Activated CD4-positive, alpha-beta T cell treated with anti-CD3 and anti-CD28 coated beads, Interleukin-2, amount 50 U/mL, for 24 hours (primary cell): ENCODE measurements at regions not wholly inside any gene's neighbourhood (a gene's known extent, or its start where the extent isn't known, plus 50 kb on each side); places are given as distances from the start of the nearest gene placed in this dataset.

Experiments used
- DNase-seq, 2 donors: peaks; one replicate each; pipeline ENCODE4 v3.0.0-alpha.2; 2020; ENCODE audit warnings: low read depth in 1 of 2, low spot score in 1 of 2

GRCh38 chr15:62625429-62626033 lies 417.0 kb upstream of the TPM1 start:
- DNase-seq = no peak

- no peak for DNase-seq
These were observed 415.6 kb upstream of the TPM1 start for GRCh38 chr15:62626903-62627302.

- DNase-seq = no peak
These were observed 411.3 kb upstream of the TPM1 start for GRCh38 chr15:62631076-62631724.

GRCh38 chr15:62636823-62637573 lies 405.5 kb upstream of the TPM1 start:
- no peak for DNase-seq

GRCh38 chr15:62637574-62637897 lies 405.0 kb upstream of the TPM1 start:
- no peak for DNase-seq

- DNase-seq = no peak
These were observed 404.5 kb upstream of the TPM1 start for GRCh38 chr15:62637950-62638619.

GRCh38 chr15:62639432-62639831 lies 403.1 kb upstream of the TPM1 start:
- no peak for DNase-seq

- DNase-seq = no peak
These were observed 402.5 kb upstream of the TPM1 start for GRCh38 chr15:62639906-62640605.

GRCh38 chr15:62641825-62642224 lies 400.7 kb upstream of the TPM1 start:
- DNase-seq = no peak

- no peak for DNase-seq
These were observed 399.0 kb upstream of the TPM1 start for GRCh38 chr15:62643572-62643971.

GRCh38 chr15:62644216-62644888 lies 398.2 kb upstream of the TPM1 start:
- DNase-seq = no peak

GRCh38 chr15:62644889-62645742 lies 397.4 kb upstream of the TPM1 start:
- DNase-seq = no peak

GRCh38 chr15:62647202-62647842 lies 395.2 kb upstream of the TPM1 start:
- DNase-seq = no peak

- DNase-seq = no peak
These were observed 394.6 kb upstream of the TPM1 start for GRCh38 chr15:62647843-62648505.

GRCh38 chr15:62648954-62649353 lies 393.6 kb upstream of the TPM1 start:
- DNase-seq = no peak

- no peak for DNase-seq
These were observed 392.6 kb upstream of the TPM1 start for GRCh38 chr15:62649793-62650420.

GRCh38 chr15:62653122-62653521 lies 389.4 kb upstream of the TPM1 start:
- DNase-seq = no peak

GRCh38 chr15:62656071-62656470 lies 386.5 kb upstream of the TPM1 start:
- no peak for DNase-seq
